Activated T-cell treated with anti-CD3 and anti-CD28 coated beads, Interleukin-2, amount 50 U/mL, for 1 hour (primary cell): ENCODE measurements at regions not wholly inside any gene's neighbourhood (a gene's known extent, or its start where the extent isn't known, plus 50 kb on each side); places are given as distances from the start of the nearest gene placed in this dataset.
"Not testable (repeated sequence)": the region's sequence is repeated elsewhere in the genome, so short reads cannot be mapped to it uniquely, and the experiment has no call there.

Source experiments
- DNase-seq: peaks from one replicate; pipeline ENCODE4 v3.0.0-alpha.2; 2020

- no peak for DNase-seq
Measured at GRCh38 chr11:33970984-33971466, 79.1 kb upstream of the LMO2 start.

GRCh38 chr11:33967451-33967850, 75.6 kb upstream of the LMO2 start:
- no peak for DNase-seq

- DNase-seq = no peak
Measured at GRCh38 chr11:33965032-33965431, 73.2 kb upstream of the LMO2 start.

GRCh38 chr11:33959855-33960400, 68.1 kb upstream of the LMO2 start:
- no peak for DNase-seq

GRCh38 chr11:33957304-33957917, 65.5 kb upstream of the LMO2 start:
- DNase-seq = no peak

- DNase-seq = no peak
Measured at GRCh38 chr11:33956611-33957010, 64.7 kb upstream of the LMO2 start.

- no peak for DNase-seq
Measured at GRCh38 chr11:33953289-33953688, 61.4 kb upstream of the LMO2 start.

GRCh38 chr11:33952805-33953204, 60.9 kb upstream of the LMO2 start:
- no peak for DNase-seq

GRCh38 chr11:33949252-33949913, 57.5 kb upstream of the LMO2 start:
- DNase-seq = no peak

GRCh38 chr11:33948494-33948893, 56.6 kb upstream of the LMO2 start:
- DNase-seq = no peak

GRCh38 chr11:33947918-33948317, 56.0 kb upstream of the LMO2 start:
- not testable (repeated sequence) for DNase-seq

GRCh38 chr11:33946930-33947329, 55.1 kb upstream of the LMO2 start:
- no peak for DNase-seq

GRCh38 chr11:33945481-33946268, 53.8 kb upstream of the LMO2 start:
- DNase-seq = no peak

GRCh38 chr11:33944693-33945424, 53.0 kb upstream of the LMO2 start:
- no peak for DNase-seq

- no peak for DNase-seq
Measured at GRCh38 chr11:33944345-33944692, 52.4 kb upstream of the LMO2 start.

- no peak for DNase-seq
Measured at GRCh38 chr11:33942954-33943353, 51.1 kb upstream of the LMO2 start.

GRCh38 chr11:33941637-33942160, 49.8 kb upstream of the LMO2 start:
- no peak for DNase-seq
